HG02571 (cell line): ENCODE measurements at regions not wholly inside any gene's neighbourhood (a gene's known extent, or its start where the extent isn't known, plus 50 kb on each side); places are given as distances from the start of the nearest gene placed in this dataset.
"Not testable (repeated sequence)": the region's sequence is repeated elsewhere in the genome, so short reads cannot be mapped to it uniquely, and the experiment has no call there.

Source experiments
- ATAC-seq: cut with Tn5 transposase; IDR thresholded peaks from one replicate; pipeline ENCODE4 v1.9.1; 2021; ENCODE audit warnings: mild to moderate bottlenecking, moderate library complexity; ENCODE audit not compliant: unreplicated experiment

DNA sequence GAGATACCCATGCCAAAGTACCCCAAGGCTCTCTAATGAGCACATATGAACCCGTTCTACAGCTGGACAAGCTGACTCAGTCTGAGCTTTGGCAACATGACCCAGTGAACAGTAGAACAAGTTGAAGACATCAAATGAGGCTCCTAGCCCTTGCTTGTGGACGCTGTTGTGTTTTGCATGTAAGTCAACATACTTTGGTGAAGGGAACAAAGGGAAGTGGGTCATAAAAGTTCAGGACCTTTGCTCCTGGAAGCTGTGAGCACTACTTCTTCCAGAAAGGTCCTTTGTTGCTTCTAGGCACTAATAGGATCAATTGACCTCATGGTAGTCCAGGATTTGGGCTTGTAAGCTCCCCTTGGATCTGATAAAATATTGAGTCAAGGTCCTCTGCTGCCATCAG lies 613.5 kb upstream of the TBX3 start:
- no peak for ATAC-seq

DNA sequence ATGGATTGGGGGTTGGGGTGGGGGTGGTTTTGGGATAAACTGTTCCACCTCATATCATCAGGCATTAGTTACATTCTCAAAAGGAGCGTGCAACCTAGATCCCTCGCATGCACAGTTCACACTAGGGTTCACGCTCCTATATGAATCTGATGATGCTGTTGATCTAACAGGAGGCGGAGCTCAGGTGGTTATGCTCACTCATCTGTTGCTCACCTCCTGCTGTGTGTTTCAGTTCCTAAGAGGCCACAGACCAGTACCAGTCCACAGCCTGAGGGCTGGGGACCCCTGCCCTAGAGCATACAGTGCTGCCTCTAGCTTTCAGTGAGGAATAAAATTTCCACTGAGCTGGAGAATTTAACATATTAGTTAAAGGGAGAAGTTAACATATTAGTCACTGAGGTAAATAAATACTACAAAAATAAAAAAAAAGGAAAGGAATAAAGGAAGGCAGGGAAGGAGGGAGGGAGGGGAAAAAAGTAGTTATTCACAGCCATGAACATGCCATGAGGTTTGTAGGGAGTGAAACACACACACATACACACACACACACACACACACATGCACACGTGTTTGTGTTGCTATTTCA lies 612.7 kb upstream of the TBX3 start:
- ATAC-seq, result no peak

- ATAC-seq, result no peak
Observed at GRCh38 chr12:115295886-115296285, 611.9 kb upstream of the TBX3 start.

DNA sequence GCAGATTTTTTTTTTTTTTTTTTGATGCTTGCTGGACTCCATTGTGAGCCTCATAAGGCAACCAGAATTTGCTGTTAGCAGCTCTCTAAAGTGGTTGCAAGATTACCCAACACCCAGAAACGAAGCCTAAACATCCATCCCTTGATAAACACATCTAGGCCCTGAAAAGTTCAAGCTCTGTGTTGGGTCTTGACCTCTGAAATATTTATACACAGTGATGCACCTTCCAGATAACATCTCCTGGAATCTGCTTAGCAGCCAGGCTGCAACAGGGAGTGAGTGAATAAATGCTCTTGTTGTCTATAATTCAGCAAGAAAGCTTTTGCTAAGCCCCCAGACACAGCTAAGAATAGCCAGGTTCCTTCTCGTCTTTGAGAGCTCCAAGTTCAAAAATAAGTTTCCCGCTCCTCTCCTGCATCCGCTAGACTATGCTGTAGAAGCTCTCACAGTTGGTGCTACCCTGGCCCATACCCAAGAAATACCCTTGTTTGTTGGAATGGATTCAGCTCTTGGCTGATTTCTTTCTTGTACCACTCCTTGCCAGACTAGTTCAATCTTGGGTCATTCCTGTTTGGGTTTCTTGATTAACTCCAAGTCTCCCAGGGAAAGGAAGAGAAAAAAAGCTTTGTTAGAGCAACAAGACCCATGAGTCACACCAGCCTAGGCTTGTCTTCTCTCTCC lies 610.6 kb upstream of the TBX3 start:
- no peak for ATAC-seq

GRCh38 chr12:115285429-115285828 lies 601.5 kb upstream of the TBX3 start:
- not testable (repeated sequence) for ATAC-seq

DNA sequence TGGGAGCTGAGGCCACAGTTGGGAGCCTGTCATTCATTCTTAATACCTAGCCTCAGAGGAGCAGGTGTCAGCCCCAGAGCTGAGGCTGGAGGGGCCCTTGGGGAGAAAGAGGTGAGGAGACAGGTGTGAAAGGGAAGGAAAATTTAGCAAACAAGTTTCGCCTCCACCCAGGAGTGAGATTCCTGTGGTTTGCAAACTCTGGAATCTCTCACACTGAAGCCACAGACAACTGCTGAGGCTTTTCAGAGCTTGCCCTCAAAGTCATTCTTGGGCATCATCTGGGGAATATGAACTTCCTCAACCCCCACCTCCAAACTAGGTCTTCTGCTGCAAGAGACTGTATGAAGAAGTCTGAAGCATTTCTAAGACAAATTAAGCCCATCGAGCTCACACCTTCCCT lies 589.5 kb upstream of the TBX3 start:
- ATAC-seq, result no peak

DNA sequence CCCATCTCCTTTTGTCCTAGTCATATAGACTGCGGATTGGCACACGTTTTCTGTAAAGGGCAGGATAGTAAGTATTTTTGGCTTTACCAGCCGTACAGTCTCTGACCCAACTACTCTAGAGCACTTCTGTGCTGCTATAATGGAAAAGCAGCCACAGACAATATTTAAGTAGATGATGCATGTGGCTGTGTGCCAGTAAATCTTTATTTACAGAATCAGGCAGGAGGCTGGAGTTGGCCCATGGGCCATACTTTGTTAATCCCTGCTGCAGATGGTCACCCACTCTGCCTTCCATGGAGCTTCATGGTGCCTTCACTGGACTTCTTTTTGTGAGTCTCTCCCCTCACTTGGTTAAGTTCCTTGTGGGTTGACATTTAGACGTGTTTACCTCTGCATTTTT lies 584.5 kb upstream of the TBX3 start:
- no peak for ATAC-seq

GRCh38 chr12:115267891-115268290 lies 583.9 kb upstream of the TBX3 start:
- ATAC-seq, result no peak

- ATAC-seq, result no peak
Observed at GRCh38 chr12:115267464-115267863, 583.5 kb upstream of the TBX3 start.

- no peak for ATAC-seq
Observed at GRCh38 chr12:115264605-115265004, 580.6 kb upstream of the TBX3 start.

- ATAC-seq, result no peak
Observed at GRCh38 chr12:115261691-115262398, 577.9 kb upstream of the TBX3 start.

GRCh38 chr12:115260762-115261675 lies 577.0 kb upstream of the TBX3 start:
- no peak for ATAC-seq

GRCh38 chr12:115259968-115260747 lies 576.2 kb upstream of the TBX3 start:
- no peak for ATAC-seq

GRCh38 chr12:115257791-115258190 lies 573.8 kb upstream of the TBX3 start:
- no peak for ATAC-seq

DNA sequence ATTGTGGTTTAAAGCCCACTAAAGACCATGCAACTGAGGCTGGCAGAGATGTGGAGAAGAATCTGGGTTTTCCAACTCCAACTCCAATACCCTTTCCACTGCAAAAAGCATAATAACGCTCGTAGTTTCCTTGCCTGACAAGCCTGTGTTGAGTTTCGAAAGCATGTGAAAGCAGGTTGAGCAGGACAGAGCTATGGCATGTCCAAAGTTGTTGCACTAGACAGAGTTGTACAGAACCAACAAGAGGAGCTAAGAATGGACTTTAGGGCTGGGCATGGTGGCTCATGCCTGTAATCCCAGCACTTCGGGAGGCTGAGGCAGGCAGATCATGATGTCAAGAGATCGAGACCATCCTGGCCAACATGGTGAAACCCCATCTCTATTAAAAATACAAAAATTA lies 572.0 kb upstream of the TBX3 start:
- ATAC-seq, result no peak

GRCh38 chr12:115255257-115255656 lies 571.3 kb upstream of the TBX3 start:
- ATAC-seq, result no peak

- no peak for ATAC-seq
Observed at GRCh38 chr12:115253049-115253448, 569.1 kb upstream of the TBX3 start.

DNA sequence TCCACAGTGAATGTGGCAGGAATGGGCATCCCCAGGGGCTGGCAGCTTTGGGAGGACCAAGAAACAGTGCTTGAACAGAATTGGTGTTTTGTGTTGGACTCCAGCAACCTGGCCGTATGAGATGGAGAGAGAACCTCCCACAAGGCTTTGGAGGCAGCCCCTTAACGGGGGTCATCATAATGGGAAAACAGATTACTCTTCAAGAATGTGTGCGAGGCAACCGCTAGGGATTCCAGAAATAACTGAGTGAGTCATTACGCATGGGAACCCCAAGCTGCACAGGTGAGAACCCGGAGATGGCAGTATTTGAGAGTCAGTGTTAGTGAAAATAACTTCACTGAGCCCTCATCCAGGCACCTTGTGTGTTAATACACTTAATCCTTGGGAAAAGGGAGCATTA lies 567.8 kb upstream of the TBX3 start:
- ATAC-seq, result no peak

GRCh38 chr12:115249671-115250278 lies 565.8 kb upstream of the TBX3 start:
- no peak for ATAC-seq

- no peak for ATAC-seq
Observed at GRCh38 chr12:115245020-115245419, 561.0 kb upstream of the TBX3 start.
